Activated CD4-positive, alpha-beta memory T cell treated with anti-CD3 and anti-CD28 coated beads for 36 hours (primary cell): ENCODE measurements at regions not wholly inside any gene's neighbourhood (a gene's known extent, or its start where the extent isn't known, plus 50 kb on each side); places are given as distances from the start of the nearest gene placed in this dataset.

ENCODE experiments used
- CTCF ChIA-PET: fragments of 350-600 bp; sonication (Branson Sonifier 250); formaldehyde crosslinking; loops from one replicate; lab custom pipeline; 2021; ENCODE audit warnings: antibody characterized with exemption, inconsistent platforms; lab: Charles Lee
- POLR2A ChIA-PET: fragments of 350-600 bp; sonication (Branson Sonifier 250); formaldehyde crosslinking; loops from one replicate; lab custom pipeline; 2021; ENCODE audit warnings: antibody characterized with exemption; lab: Charles Lee
- DNase-seq: peaks from one replicate; pipeline ENCODE4 v3.0.0-alpha.2; 2020
- H3K27ac Mint-ChIP-seq: one replicate; pipeline ENCODE4 v1.8.0; 2021; ENCODE audit warnings: mixed read lengths
- H3K27me3 Mint-ChIP-seq: one replicate; pipeline ENCODE4 v1.8.0; 2021; ENCODE audit warnings: mixed read lengths
- H3K36me3 Mint-ChIP-seq: one replicate; pipeline ENCODE4 v1.8.0; 2021; ENCODE audit warnings: mixed read lengths
- H3K4me1 Mint-ChIP-seq: one replicate; pipeline ENCODE4 v1.8.0; 2021; ENCODE audit warnings: low read depth, mixed read lengths
- H3K4me3 Mint-ChIP-seq: one replicate; pipeline ENCODE4 v1.8.0; 2021; ENCODE audit warnings: mild to moderate bottlenecking, mixed read lengths
- H3K9me3 Mint-ChIP-seq: one replicate; pipeline ENCODE4 v1.8.0; 2021; ENCODE audit warnings: mixed read lengths
- intact Hi-C: fragments of 100-400 bp; cut with micrococcal nuclease; formaldehyde crosslinking; loops from one replicate; pipeline ENCODE4 v1.15.1; 2023

DNA sequence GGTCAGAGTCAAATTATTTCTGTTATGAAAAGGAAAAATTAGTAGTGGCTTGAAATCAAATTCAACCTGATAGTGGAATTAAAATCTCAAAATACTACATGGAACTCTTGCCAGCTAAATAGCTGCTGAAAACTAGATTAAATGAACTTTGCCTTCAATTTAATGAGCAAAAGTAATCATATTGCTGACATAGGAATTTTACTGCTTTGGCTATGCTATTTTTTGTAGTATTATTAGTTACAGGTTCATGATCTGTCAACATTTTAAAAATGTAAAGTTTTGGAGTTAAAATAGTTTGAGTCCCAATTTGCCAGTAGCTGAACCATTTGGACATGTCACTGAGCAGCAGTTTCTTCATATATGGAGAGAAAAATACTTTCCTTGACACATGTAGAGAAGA is 81.4 kb downstream of the RERGL start:
- peaks cover 12% of the 10 kb centered on the region for H3K9me3 Mint-ChIP-seq
- H3K27me3 Mint-ChIP-seq: no peaks in the 10 kb centered on the region
- H3K27ac Mint-ChIP-seq: no peak overlapping the region
- H3K4me3 Mint-ChIP-seq: no peak overlapping the region
- CTCF ChIA-PET: no interaction called here
- intact Hi-C loops: no loop called here
- no peaks in the 10 kb centered on the region for H3K36me3 Mint-ChIP-seq
- no peaks in the 10 kb centered on the region for H3K4me1 Mint-ChIP-seq
- no peak for DNase-seq
- POLR2A ChIA-PET: no interaction called here

- H3K9me3 Mint-ChIP-seq: peaks cover 28% of the 10 kb centered on the region
- ChIA-PET POLR2A (no interaction called here), CTCF (no interaction called here)
- no peaks in the 10 kb centered on the region for H3K36me3 Mint-ChIP-seq
- H3K27ac Mint-ChIP-seq: no peak overlapping the region
- no peak overlapping the region for H3K4me3 Mint-ChIP-seq
- intact Hi-C loops: no loop called here
- H3K27me3 Mint-ChIP-seq: no peaks in the 10 kb centered on the region
- no peak for DNase-seq
- no peaks in the 10 kb centered on the region for H3K4me1 Mint-ChIP-seq
Measured at GRCh38 chr12:17999174-17999801, 90.7 kb downstream of the RERGL start.

GRCh38 chr12:17992002-17992656 is 97.9 kb downstream of the RERGL start:
- peak; percentile 10 for DNase-seq
- H3K9me3 Mint-ChIP-seq: no peaks in the 10 kb centered on the region
- POLR2A ChIA-PET: no interaction called here
- H3K36me3 Mint-ChIP-seq: no peaks in the 10 kb centered on the region
- intact Hi-C loops: no loop called here
- H3K27me3 Mint-ChIP-seq: no peaks in the 10 kb centered on the region
- no peaks in the 10 kb centered on the region for H3K4me1 Mint-ChIP-seq
- CTCF ChIA-PET: interaction anchor here (0.8 to 1.5 kb wide), 4 partner anchors 8 to 29 kb away, joined by 3 to 4 read pairs (median 4); no protein-coding TSS in a partner anchor
- H3K27ac Mint-ChIP-seq: no peak overlapping the region
- no peak overlapping the region for H3K4me3 Mint-ChIP-seq

GRCh38 chr12:17982556-17982955 is 107.4 kb downstream of the RERGL start:
- H3K4me3 Mint-ChIP-seq: no peak overlapping the region
- H3K9me3 Mint-ChIP-seq: peaks cover 2% of the 10 kb centered on the region
- no peaks in the 10 kb centered on the region for H3K4me1 Mint-ChIP-seq
- POLR2A ChIA-PET: no interaction called here
- H3K27ac Mint-ChIP-seq: no peak overlapping the region
- no peaks in the 10 kb centered on the region for H3K27me3 Mint-ChIP-seq
- CTCF ChIA-PET: no interaction called here
- H3K36me3 Mint-ChIP-seq: no peaks in the 10 kb centered on the region
- DNase-seq: no peak
- intact Hi-C loops: no loop called here

GRCh38 chr12:17976202-17976601 is 113.8 kb downstream of the RERGL start:
- Mint-ChIP-seq H3K27ac (no peak overlapping the region), H3K4me3 (no peak overlapping the region), H3K4me1 (no peaks in the 10 kb centered on the region), H3K36me3 (no peaks in the 10 kb centered on the region), H3K9me3 (peaks cover 5% of the 10 kb centered on the region), H3K27me3 (no peaks in the 10 kb centered on the region)
- intact Hi-C loops: no loop called here
- no peak for DNase-seq
- ChIA-PET POLR2A (no interaction called here), CTCF (no interaction called here)

- DNase-seq: no peak
- POLR2A ChIA-PET: no interaction called here
- Mint-ChIP-seq H3K4me3 (no peak overlapping the region), H3K4me1 (no peaks in the 10 kb centered on the region), H3K27ac (no peak overlapping the region), H3K9me3 (peaks cover 5% of the 10 kb centered on the region), H3K27me3 (no peaks in the 10 kb centered on the region), H3K36me3 (no peaks in the 10 kb centered on the region)
- intact Hi-C loops: no loop called here
- CTCF ChIA-PET: no interaction called here
Measured at GRCh38 chr12:17975763-17976162, 114.2 kb downstream of the RERGL start.

DNA sequence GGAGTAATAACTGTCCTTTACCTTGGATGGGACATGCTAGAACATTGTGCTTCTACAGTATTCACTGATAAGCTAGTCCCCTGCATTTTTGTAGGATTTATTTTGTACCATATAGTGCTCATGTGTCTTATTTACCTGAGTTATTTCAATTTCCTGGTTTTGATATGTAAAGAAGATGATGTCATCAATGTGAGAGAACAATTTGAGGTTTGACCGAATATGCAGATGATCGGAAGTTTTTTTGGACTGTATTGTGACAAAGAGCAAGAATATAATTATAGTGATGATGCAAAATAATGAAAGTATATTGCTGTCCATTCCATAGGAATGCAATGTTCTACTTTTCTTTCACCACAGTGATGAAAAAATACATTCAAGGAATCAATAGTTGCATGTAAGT is 114.8 kb downstream of the RERGL start:
- Mint-ChIP-seq H3K27ac (no peak overlapping the region), H3K4me1 (no peaks in the 10 kb centered on the region), H3K9me3 (peaks cover 5% of the 10 kb centered on the region), H3K4me3 (no peak overlapping the region), H3K36me3 (no peaks in the 10 kb centered on the region), H3K27me3 (no peaks in the 10 kb centered on the region)
- no peak for DNase-seq
- ChIA-PET POLR2A (no interaction called here), CTCF (no interaction called here)
- intact Hi-C loops: no loop called here

- Mint-ChIP-seq H3K27me3 (no peaks in the 10 kb centered on the region), H3K27ac (no peak overlapping the region), H3K36me3 (no peaks in the 10 kb centered on the region), H3K9me3 (peaks cover 9% of the 10 kb centered on the region), H3K4me3 (no peak overlapping the region), H3K4me1 (no peaks in the 10 kb centered on the region)
- ChIA-PET POLR2A (no interaction called here), CTCF (interaction anchor here (0.6 kb wide), 1 partner anchor 278 kb away, joined by 3 read pairs; no protein-coding TSS in a partner anchor)
- intact Hi-C loops: no loop called here
- no peak for DNase-seq
Measured at GRCh38 chr12:17971850-17972249, 118.1 kb downstream of the RERGL start.

- H3K36me3 Mint-ChIP-seq: no peaks in the 10 kb centered on the region
- no peak overlapping the region for H3K4me3 Mint-ChIP-seq
- POLR2A ChIA-PET: no interaction called here
- CTCF ChIA-PET: no interaction called here
- H3K27me3 Mint-ChIP-seq: no peaks in the 10 kb centered on the region
- DNase-seq: no peak
- no peaks in the 10 kb centered on the region for H3K4me1 Mint-ChIP-seq
- no peak overlapping the region for H3K27ac Mint-ChIP-seq
- H3K9me3 Mint-ChIP-seq: peaks cover 8% of the 10 kb centered on the region
- intact Hi-C loops: no loop called here
Measured at GRCh38 chr12:17954788-17955187, 135.2 kb downstream of the RERGL start.

DNA sequence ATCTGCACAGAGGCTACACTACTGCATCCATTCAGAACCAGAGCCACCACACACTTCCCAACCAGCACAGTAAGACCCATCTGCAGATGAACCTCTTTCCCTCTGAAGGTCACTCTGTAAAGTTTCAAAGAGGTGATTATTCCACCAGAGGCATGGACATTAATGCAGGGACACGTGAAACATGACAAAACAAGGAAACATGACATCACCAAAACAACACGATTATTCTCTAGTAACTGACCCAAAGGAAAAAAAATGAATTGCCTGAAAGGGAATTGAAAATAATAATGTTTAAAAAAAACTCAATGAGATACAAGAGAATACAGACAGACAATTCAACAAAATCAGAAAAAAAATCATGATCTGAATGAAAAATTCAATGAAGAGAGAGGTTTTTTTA is 139.1 kb downstream of the RERGL start:
- POLR2A ChIA-PET: no interaction called here
- no peaks in the 10 kb centered on the region for H3K27me3 Mint-ChIP-seq
- intact Hi-C loops: no loop called here
- CTCF ChIA-PET: no interaction called here
- H3K36me3 Mint-ChIP-seq: no peaks in the 10 kb centered on the region
- peaks cover 12% of the 10 kb centered on the region for H3K9me3 Mint-ChIP-seq
- H3K4me1 Mint-ChIP-seq: no peaks in the 10 kb centered on the region
- no peak overlapping the region for H3K4me3 Mint-ChIP-seq
- DNase-seq: no peak
- H3K27ac Mint-ChIP-seq: no peak overlapping the region

DNA sequence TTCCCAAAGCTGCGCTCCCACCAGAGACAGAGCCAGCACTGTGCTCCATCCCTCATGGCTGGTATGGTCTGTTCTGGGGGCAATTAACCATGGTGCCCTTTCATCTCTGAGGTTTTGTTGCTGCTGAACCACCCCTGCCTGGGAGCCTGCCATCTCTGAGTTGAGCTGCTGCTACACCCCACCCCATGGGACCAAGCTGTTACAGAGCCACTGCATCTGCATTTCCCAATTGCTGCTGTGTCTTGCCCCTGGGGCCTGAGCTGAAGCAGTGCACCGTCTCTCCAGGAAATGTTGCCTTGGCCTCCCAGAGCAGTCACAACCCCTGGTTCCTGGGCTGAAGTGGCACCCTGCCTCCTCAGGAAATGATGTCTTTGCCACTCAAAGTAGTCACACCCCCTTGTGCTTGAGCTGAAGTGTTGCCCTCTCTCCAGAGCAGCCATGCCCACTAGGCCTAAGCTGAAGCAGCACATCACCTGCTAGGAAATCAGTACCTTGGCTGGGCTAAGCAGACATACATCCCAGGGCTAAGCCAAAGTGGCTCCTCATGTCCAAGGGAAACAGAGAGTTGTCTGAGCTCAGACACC is 140.3 kb downstream of the RERGL start:
- intact Hi-C loops: no loop called here
- Mint-ChIP-seq H3K36me3 (no peaks in the 10 kb centered on the region), H3K27ac (no peak overlapping the region), H3K4me3 (no peak overlapping the region), H3K27me3 (no peaks in the 10 kb centered on the region), H3K4me1 (no peaks in the 10 kb centered on the region), H3K9me3 (peaks cover 12% of the 10 kb centered on the region)
- DNase-seq: no peak
- ChIA-PET CTCF (no interaction called here), POLR2A (no interaction called here)

DNA sequence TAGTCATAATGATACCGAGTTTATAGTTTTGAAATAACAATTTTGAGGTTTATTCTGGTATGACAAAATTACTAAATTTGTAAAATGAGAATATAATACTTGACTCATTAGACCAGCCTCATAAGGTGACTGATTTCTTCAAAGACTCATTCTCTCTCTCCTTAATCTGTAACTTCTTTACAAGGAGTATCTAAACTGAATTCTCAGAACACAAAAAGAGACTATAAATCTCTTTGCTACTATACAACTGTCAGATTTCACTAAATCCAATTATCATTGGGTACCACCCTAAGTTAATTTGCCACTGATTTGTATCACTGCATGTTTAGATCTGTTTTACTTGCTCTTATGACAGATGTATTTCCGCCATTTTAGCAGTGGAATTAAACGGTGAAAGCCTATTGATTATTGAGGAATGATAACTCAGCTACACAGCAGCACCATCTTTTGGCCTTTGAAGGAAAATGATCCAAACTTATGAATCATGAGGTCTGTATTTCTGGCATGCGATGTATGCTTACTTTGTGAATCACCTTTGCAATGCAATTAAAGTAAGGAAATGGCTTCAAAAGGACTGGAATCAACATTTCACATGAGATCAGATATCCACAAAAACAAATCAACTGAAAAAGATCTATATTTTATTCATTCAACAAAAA is 161.2 kb downstream of the RERGL start:
- H3K27me3 Mint-ChIP-seq: no peaks in the 10 kb centered on the region
- POLR2A ChIA-PET: no interaction called here
- intact Hi-C loops: no loop called here
- H3K4me3 Mint-ChIP-seq: no peak overlapping the region
- H3K36me3 Mint-ChIP-seq: no peaks in the 10 kb centered on the region
- H3K4me1 Mint-ChIP-seq: no peaks in the 10 kb centered on the region
- no peak overlapping the region for H3K27ac Mint-ChIP-seq
- peaks cover 20% of the 10 kb centered on the region for H3K9me3 Mint-ChIP-seq
- CTCF ChIA-PET: no interaction called here
- DNase-seq: no peak
